ENCODE measurements at regions not wholly inside any gene's neighbourhood (a gene's known extent, or its start where the extent isn't known, plus 50 kb on each side); places are given as distances from the start of the nearest gene placed in this dataset.

DNA sequence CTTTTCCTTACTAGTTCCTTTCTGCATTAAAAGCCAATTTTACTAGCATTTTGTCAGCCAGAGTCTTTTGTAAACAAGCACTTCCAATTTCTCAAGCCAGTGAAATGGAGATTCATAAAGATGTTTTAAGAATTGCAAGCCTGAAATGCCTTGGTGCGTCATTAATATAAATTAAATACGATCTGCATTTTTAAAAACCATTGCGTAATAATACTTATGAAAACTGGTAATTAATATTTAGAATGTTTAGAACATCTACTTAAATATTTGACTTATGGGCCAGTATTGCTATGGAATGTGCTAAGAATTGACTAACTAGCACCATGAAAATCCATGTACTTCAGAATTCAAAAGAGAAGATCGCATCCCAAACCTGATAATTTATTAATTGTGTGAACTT lies 89.1 kb upstream of the PROX1 start:
- DNase-seq = no peak
- no peaks in the 10 kb centered on the region for H3K9me3 Mint-ChIP-seq
- no peak overlapping the region for H3K27ac Mint-ChIP-seq
- no peaks in the 10 kb centered on the region for H3K4me1 Mint-ChIP-seq (ENCODE audit: low read depth)
- H3K4me3 Mint-ChIP-seq = no peak overlapping the region
- CTCF ChIA-PET = no interaction called here
- intact Hi-C loops (cut with micrococcal nuclease) = no loop called here
- no peaks in the 10 kb centered on the region for H3K27me3 Mint-ChIP-seq (ENCODE audit: low read depth)
- H3K36me3 Mint-ChIP-seq (ENCODE audit: low read depth) = no peaks in the 10 kb centered on the region

- Mint-ChIP-seq H3K36me3 (ENCODE audit: low read depth) (no peaks in the 10 kb centered on the region), H3K4me1 (ENCODE audit: low read depth) (no peaks in the 10 kb centered on the region), H3K4me3 (no peak overlapping the region), H3K9me3 (no peaks in the 10 kb centered on the region), H3K27ac (no peak overlapping the region), H3K27me3 (ENCODE audit: low read depth) (no peaks in the 10 kb centered on the region)
- no peak for DNase-seq
- CTCF ChIA-PET = no interaction called here
- intact Hi-C loops (cut with micrococcal nuclease) = no loop called here
Observed at GRCh38 chr1:213899413-213899812, 88.4 kb upstream of the PROX1 start.

DNA sequence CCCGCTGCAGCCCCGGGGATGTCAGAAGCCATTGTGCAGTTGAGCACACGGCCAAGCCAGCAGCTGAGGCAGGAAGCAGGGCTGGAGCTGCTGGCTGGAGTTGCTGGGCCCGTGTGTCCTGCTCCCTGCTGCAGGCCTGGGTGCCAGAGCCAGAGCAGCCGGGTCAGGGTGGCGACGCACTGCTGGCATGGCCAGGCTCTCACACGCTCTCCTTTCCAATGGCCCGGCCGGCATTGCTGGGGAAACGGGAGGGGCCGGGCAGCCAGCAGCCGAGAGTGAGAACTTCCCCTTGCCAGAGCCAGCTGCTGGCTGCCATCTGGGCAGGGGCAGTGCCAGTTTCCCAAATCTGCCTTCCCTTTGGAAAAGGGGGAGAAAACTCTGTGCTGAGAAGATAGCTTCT lies 82.4 kb upstream of the PROX1 start:
- no peak for DNase-seq
- CTCF ChIA-PET = no interaction called here
- intact Hi-C loops (cut with micrococcal nuclease) = no loop called here

DNA sequence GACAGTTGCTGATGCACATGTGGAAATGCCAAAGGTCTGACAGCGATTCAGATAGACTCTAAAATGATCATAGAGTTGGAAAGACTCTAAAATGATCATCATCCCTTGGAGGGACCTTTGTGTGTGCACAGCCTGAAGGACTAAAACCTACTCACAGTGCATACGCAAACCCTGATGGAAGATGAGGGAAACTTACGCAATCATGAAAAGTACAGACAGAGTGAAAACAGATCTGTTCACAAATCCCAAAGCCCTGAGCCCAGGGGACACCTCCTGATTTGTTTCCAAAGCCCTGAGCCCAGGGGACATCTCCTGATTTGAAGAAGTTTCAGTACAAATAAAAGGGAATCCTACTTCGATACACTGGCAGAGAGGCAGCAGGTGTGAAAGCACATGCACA lies 79.3 kb upstream of the PROX1 start:
- Mint-ChIP-seq H3K9me3 (peaks cover 2% of the 10 kb centered on the region), H3K4me3 (no peak overlapping the region), H3K27me3 (ENCODE audit: low read depth) (peaks cover 2% of the 10 kb centered on the region), H3K27ac (no peak overlapping the region), H3K36me3 (ENCODE audit: low read depth) (no peaks in the 10 kb centered on the region), H3K4me1 (ENCODE audit: low read depth) (no peaks in the 10 kb centered on the region)
- no peak for DNase-seq
- CTCF ChIA-PET = no interaction called here
- intact Hi-C loops (cut with micrococcal nuclease) = no loop called here

More for the DNA sequence above, 82.4 kb upstream of the PROX1 start:
- Mint-ChIP-seq H3K27ac (no peak overlapping the region), H3K4me3 (no peak overlapping the region), H3K4me1 (ENCODE audit: low read depth) (no peaks in the 10 kb centered on the region), H3K36me3 (ENCODE audit: low read depth) (no peaks in the 10 kb centered on the region), H3K9me3 (peaks cover 2% of the 10 kb centered on the region), H3K27me3 (ENCODE audit: low read depth) (no peaks in the 10 kb centered on the region)

GRCh38 chr1:213914392-213914791 lies 73.4 kb upstream of the PROX1 start:
- no peak overlapping the region for H3K4me3 Mint-ChIP-seq
- H3K36me3 Mint-ChIP-seq (ENCODE audit: low read depth) = no peaks in the 10 kb centered on the region
- no peak for DNase-seq
- no peak overlapping the region for H3K27ac Mint-ChIP-seq
- intact Hi-C loops (cut with micrococcal nuclease) = no loop called here
- CTCF ChIA-PET = no interaction called here
- H3K9me3 Mint-ChIP-seq = no peaks in the 10 kb centered on the region
- H3K4me1 Mint-ChIP-seq (ENCODE audit: low read depth) = no peaks in the 10 kb centered on the region
- H3K27me3 Mint-ChIP-seq (ENCODE audit: low read depth) = peaks cover 2% of the 10 kb centered on the region

DNA sequence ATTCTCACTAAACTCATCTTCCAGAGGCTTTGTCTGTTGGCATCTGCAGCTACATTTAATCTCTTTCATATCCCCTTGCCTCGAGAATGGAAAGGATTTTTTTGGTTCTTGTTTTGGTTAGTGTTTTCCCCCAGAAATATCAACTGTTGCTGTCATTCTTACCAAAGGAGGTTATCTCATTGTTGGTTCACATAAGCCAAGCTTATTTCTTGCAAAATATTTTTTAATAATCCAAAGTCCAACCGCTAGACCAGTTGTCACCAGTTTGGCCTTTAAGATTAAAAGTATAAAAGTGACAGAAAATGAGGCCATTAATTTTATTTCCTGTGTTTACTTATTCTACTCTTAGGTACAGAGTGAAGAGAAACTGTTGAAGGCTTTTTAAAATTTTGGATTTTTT lies 66.5 kb upstream of the PROX1 start:
- H3K9me3 Mint-ChIP-seq = no peaks in the 10 kb centered on the region
- CTCF ChIA-PET = no interaction called here
- no peaks in the 10 kb centered on the region for H3K36me3 Mint-ChIP-seq (ENCODE audit: low read depth)
- DNase-seq = no peak
- no peak overlapping the region for H3K27ac Mint-ChIP-seq
- no peak overlapping the region for H3K4me3 Mint-ChIP-seq
- no peaks in the 10 kb centered on the region for H3K4me1 Mint-ChIP-seq (ENCODE audit: low read depth)
- H3K27me3 Mint-ChIP-seq (ENCODE audit: low read depth) = no peaks in the 10 kb centered on the region
- intact Hi-C loops (cut with micrococcal nuclease) = no loop called here

DNA sequence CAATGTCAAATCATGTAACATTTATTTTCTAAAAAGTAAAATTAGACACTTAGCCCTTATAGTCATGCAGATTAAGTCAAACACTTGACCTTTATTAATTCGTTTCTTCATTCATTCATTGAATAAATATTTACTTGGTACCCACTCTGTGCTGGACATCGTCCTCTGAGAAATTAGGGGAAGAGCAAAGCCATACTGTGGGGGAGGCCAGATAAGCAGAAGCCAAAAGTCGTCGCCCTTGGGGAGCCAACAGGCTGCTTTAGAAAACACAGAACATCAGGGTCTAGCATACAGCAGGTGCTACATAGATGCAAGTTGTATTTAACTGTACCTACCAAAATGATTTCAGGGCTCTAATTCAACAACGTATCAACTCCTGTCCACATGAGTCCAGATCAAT lies 66.1 kb upstream of the PROX1 start:
- H3K4me1 Mint-ChIP-seq (ENCODE audit: low read depth) = no peaks in the 10 kb centered on the region
- no peak overlapping the region for H3K27ac Mint-ChIP-seq
- CTCF ChIA-PET = no interaction called here
- intact Hi-C loops (cut with micrococcal nuclease) = no loop called here
- H3K4me3 Mint-ChIP-seq = no peak overlapping the region
- no peaks in the 10 kb centered on the region for H3K36me3 Mint-ChIP-seq (ENCODE audit: low read depth)
- no peaks in the 10 kb centered on the region for H3K9me3 Mint-ChIP-seq
- no peaks in the 10 kb centered on the region for H3K27me3 Mint-ChIP-seq (ENCODE audit: low read depth)
- DNase-seq = no peak

GRCh38 chr1:213925531-213926182 lies 62.1 kb upstream of the PROX1 start:
- no peaks in the 10 kb centered on the region for H3K4me1 Mint-ChIP-seq (ENCODE audit: low read depth)
- intact Hi-C loops (cut with micrococcal nuclease) = no loop called here
- no peak overlapping the region for H3K4me3 Mint-ChIP-seq
- no peak overlapping the region for H3K27ac Mint-ChIP-seq
- H3K36me3 Mint-ChIP-seq (ENCODE audit: low read depth) = no peaks in the 10 kb centered on the region
- no peaks in the 10 kb centered on the region for H3K27me3 Mint-ChIP-seq (ENCODE audit: low read depth)
- no peaks in the 10 kb centered on the region for H3K9me3 Mint-ChIP-seq
- no peak for DNase-seq
- CTCF ChIA-PET = interaction anchor here (1.2 kb wide), 1 partner anchor 17 kb away, joined by 3 read pairs; no protein-coding TSS in a partner anchor

DNA sequence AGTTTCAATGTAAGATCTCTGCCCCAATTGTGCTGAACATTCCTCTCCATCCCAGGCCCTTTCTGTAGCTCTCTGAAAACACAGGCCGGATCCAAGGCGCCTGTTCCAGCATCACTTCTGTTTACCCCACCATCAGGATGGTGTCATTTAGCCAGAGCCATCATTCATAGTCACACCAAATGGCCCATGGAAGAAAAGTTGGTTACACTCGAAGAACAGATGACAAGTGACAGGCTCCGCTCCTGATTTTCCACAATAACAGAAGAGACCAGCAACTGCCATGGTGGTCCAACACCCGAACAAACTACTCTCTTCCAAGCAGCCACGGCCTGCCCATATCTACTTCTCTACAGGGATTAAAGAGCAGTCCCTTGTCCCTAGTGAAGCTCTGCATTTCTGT lies 59.9 kb upstream of the PROX1 start:
- no peaks in the 10 kb centered on the region for H3K9me3 Mint-ChIP-seq
- no peak for DNase-seq
- H3K4me3 Mint-ChIP-seq = no peak overlapping the region
- H3K36me3 Mint-ChIP-seq (ENCODE audit: low read depth) = no peaks in the 10 kb centered on the region
- CTCF ChIA-PET = no interaction called here
- intact Hi-C loops (cut with micrococcal nuclease) = no loop called here
- H3K4me1 Mint-ChIP-seq (ENCODE audit: low read depth) = no peaks in the 10 kb centered on the region
- H3K27me3 Mint-ChIP-seq (ENCODE audit: low read depth) = no peaks in the 10 kb centered on the region
- H3K27ac Mint-ChIP-seq = no peak overlapping the region

GRCh38 chr1:213929398-213929797 lies 58.4 kb upstream of the PROX1 start:
- no peak overlapping the region for H3K4me3 Mint-ChIP-seq
- H3K4me1 Mint-ChIP-seq (ENCODE audit: low read depth) = no peaks in the 10 kb centered on the region
- no peaks in the 10 kb centered on the region for H3K9me3 Mint-ChIP-seq
- DNase-seq = no peak
- no peak overlapping the region for H3K27ac Mint-ChIP-seq
- H3K36me3 Mint-ChIP-seq (ENCODE audit: low read depth) = no peaks in the 10 kb centered on the region
- H3K27me3 Mint-ChIP-seq (ENCODE audit: low read depth) = no peaks in the 10 kb centered on the region
- intact Hi-C loops (cut with micrococcal nuclease) = no loop called here
- CTCF ChIA-PET = no interaction called here

DNA sequence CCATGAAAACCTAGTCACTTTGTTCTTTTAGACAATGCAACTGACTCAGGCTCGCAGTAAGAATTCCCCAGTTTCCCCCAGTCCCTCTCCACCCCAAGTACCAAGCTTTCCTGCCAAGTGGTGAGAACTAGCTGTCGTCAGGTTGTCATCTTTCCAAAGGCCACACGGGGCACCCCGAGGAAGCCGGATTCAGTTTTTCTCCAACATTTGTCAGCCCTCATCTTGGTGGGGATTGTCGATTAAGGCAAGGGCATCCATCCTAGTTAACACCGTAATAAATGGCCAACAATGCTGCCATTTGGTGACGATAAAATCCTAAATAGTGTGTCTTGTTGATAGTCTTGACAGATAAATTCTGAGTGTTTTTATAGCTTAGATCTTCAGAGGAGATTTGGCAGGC lies 55.9 kb upstream of the PROX1 start:
- Mint-ChIP-seq H3K4me1 (ENCODE audit: low read depth) (no peaks in the 10 kb centered on the region), H3K36me3 (ENCODE audit: low read depth) (no peaks in the 10 kb centered on the region), H3K27ac (no peak overlapping the region), H3K9me3 (no peaks in the 10 kb centered on the region), H3K27me3 (ENCODE audit: low read depth) (no peaks in the 10 kb centered on the region), H3K4me3 (no peak overlapping the region)
- intact Hi-C loops (cut with micrococcal nuclease) = no loop called here
- CTCF ChIA-PET = no interaction called here
- DNase-seq = no peak

DNA sequence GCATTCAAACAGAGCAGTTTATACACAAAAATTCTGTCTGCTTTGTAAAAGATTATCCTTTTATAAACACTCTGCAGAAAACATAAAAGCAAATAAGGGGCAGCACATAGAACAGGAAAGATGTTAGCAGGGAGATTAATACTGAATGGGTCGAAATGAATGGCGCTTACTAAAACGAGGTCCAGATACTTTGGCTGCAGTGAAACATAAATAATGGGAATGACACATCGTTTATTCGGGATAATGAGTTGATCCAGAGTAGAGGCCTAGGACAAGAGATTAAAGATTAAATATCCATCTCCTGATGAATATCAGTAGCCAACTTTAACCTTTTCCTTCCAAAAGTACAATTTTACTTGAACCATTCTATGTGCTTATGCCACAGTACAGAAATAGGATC lies 54.4 kb upstream of the PROX1 start:
- H3K4me3 Mint-ChIP-seq = no peak overlapping the region
- H3K27me3 Mint-ChIP-seq (ENCODE audit: low read depth) = no peaks in the 10 kb centered on the region
- intact Hi-C loops (cut with micrococcal nuclease) = no loop called here
- DNase-seq = no peak
- CTCF ChIA-PET = no interaction called here
- no peaks in the 10 kb centered on the region for H3K36me3 Mint-ChIP-seq (ENCODE audit: low read depth)
- no peaks in the 10 kb centered on the region for H3K4me1 Mint-ChIP-seq (ENCODE audit: low read depth)
- H3K9me3 Mint-ChIP-seq = peaks cover 4% of the 10 kb centered on the region
- no peak overlapping the region for H3K27ac Mint-ChIP-seq

DNA sequence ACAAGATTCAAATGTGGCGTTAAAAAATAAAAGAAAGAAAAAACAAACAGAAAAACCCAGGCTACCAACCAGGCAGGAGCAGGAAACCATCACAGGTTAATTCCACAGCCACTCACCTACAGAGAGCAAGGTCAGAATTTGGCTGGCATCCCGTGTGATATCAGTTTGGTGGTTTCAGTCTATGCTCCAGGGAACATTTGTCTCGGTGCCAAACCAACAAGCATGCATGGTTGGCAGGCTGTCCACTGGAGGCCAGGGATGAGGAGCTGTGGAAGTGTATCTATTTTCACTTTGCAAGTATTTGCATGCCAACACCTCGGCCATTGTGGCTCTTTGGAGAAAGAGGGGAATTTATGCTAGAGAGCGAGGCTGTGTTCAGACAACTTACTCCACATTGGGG lies 53.1 kb upstream of the PROX1 start:
- CTCF ChIA-PET = no interaction called here
- intact Hi-C loops (cut with micrococcal nuclease) = no loop called here

DNA sequence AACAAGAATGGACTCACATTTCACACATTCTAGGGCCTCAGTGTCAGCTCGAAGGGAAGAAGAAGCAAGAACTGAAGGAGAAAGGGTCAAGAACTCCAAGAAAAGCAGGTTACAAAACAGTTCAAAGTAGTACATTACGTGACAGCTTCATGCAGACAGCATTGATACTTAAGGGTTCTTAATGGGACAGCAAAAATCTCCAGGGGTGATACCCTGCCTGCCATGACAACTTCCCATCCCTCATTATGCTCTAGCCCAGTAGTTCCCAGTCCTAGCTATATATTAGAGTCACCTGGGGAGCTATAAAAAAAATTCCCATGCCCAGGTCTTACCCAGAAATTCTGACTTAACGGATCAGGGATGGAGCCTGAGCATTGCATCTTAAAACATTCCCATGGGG lies 51.2 kb upstream of the PROX1 start:
- Mint-ChIP-seq H3K27ac (no peak overlapping the region), H3K27me3 (ENCODE audit: low read depth) (no peaks in the 10 kb centered on the region), H3K9me3 (peaks cover 4% of the 10 kb centered on the region), H3K4me3 (no peak overlapping the region), H3K36me3 (ENCODE audit: low read depth) (no peaks in the 10 kb centered on the region), H3K4me1 (ENCODE audit: low read depth) (no peaks in the 10 kb centered on the region)
- CTCF ChIA-PET = no interaction called here
- intact Hi-C loops (cut with micrococcal nuclease) = no loop called here
- DNase-seq = no peak

More for the DNA sequence above, 53.1 kb upstream of the PROX1 start:
- Mint-ChIP-seq H3K4me1 (ENCODE audit: low read depth) (no peaks in the 10 kb centered on the region), H3K9me3 (peaks cover 4% of the 10 kb centered on the region), H3K36me3 (ENCODE audit: low read depth) (no peaks in the 10 kb centered on the region), H3K27ac (no peak overlapping the region), H3K27me3 (ENCODE audit: low read depth) (no peaks in the 10 kb centered on the region), H3K4me3 (no peak overlapping the region)
- no peak for DNase-seq
